ENCODE measurements at regions not wholly inside any gene's neighbourhood (a gene's known extent, or its start where the extent isn't known, plus 50 kb on each side); places are given as distances from the start of the nearest gene placed in this dataset.

DNA sequence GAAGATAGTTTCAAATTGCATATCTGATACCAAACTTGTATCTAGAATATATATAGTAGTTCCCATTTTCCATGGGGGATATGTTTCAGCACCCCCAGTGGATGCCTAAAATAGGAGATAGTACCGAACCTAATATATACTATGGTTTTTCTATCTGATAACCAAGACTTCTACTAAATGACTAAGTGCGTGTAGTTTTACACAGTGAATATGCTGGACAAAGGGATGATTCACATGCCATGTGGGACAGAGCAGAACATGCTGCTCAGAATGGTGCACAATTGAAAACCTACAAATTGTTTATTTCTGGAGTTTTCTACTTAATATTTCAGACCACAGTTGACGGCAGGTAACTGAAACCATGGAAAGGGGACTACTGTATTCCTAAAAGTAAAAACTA is 73.4 kb upstream of the TP63 start:
- Histone ChIP-seq H3K27ac (ENCODE audit: extremely low read depth, low read depth, low read length) (no peak overlapping the region), H3K36me3 (ENCODE audit: control insufficient read depth, insufficient read depth, low read length) (no peaks in the 10 kb centered on the region), H3K9me1 (ENCODE audit: control insufficient read depth, insufficient read depth, low read length) (no peaks in the 10 kb centered on the region), H3K79me2 (ENCODE audit: control insufficient read depth, insufficient read depth, low read length) (no peaks in the 10 kb centered on the region), H4K20me1 (replicated peaks; ENCODE audit: control insufficient read depth, insufficient read depth, low read length) (no peaks in the 10 kb centered on the region), H3K9ac (ENCODE audit: insufficient read depth in 1 of 2, low read depth in 2 of 2, low read length in 2 of 2) (no peak overlapping the region), H3K4me2 (ENCODE audit: insufficient read depth, low read length) (no peak overlapping the region), H3K9me3 (replicated peaks; ENCODE audit: control insufficient read depth, insufficient read depth, low read depth, low read length) (no peaks in the 10 kb centered on the region), H3K4me1 (replicated peaks in 1 of 2; ENCODE audit: control insufficient read depth in 2 of 2, insufficient read depth in 2 of 2, low read length in 2 of 2) (no peaks in the 10 kb centered on the region), H2AFZ (ENCODE audit: low read depth, low read length) (no peak overlapping the region), H3K27me3 (ENCODE audit: control insufficient read depth in 2 of 2, insufficient read depth in 2 of 2, low read length in 2 of 2) (no peaks in the 10 kb centered on the region), H3K4me3 (no peak overlapping the region)
- ChIA-PET CTCF (ENCODE audit: low intra/inter-chr PET ratio) (no interaction called here), POLR2A (no interaction called here)
- no TSS peak for BruUV-seq (replicated peaks)
- WGBS (ENCODE audit: insufficient coverage, low coverage, missing lambda C conversion rate) = 3% methylated on average over 3 of the region's 3 CpGs
- FAIRE-seq (no peak), ATAC-seq (no peak), DNase-seq (ENCODE audit: extremely low read depth in 1 of 4, low spot score in 3 of 4) (no peak)
- intact Hi-C loops (cut with micrococcal nuclease) (no loop called here), in situ Hi-C loops (cut with MboI) (no loop called here)
- TF ChIP-seq ZNF778 (CRISPR knock-in tag; IDR thresholded peaks at IDR 0.05) = no peak
- TF ChIP-seq ZNF561 (CRISPR knock-in tag; conservative IDR thresholded peaks at IDR 0.05) = no peak
- no peak for TF ChIP-seq NEUROD1 (IDR thresholded peaks at IDR 0.05; ENCODE audit: borderline replicate concordance, low read depth, low read length, partially characterized antibody)
- no peak for TF ChIP-seq ZNF316 (IDR thresholded peaks at IDR 0.05)
- no peak for TF ChIP-seq CCNT2 (IDR thresholded peaks at IDR 0.05; ENCODE audit: borderline replicate concordance, extremely low read depth, insufficient read length, low read depth, low read length)
- no peak for TF ChIP-seq PPARD (CRISPR knock-in tag; IDR thresholded peaks at IDR 0.05)
- TF ChIP-seq ZNF584 (CRISPR knock-in tag; IDR thresholded peaks at IDR 0.05; ENCODE audit: low read depth) = no peak
- TF ChIP-seq TAL1 (IDR thresholded peaks at IDR 0.05) = no peak
- TF ChIP-seq, protein P1, sequence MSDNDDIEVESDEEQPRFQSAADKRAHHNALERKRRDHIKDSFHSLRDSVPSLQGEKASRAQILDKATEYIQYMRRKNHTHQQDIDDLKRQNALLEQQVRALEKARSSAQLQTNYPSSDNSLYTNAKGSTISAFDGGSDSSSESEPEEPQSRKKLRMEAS (CRISPR knock-in tag; IDR thresholded peaks at IDR 0.05) = no peak
- no peak for TF ChIP-seq ZNF707 (CRISPR knock-in tag; conservative IDR thresholded peaks at IDR 0.05)
- no peak for TF ChIP-seq MGA (IDR thresholded peaks at IDR 0.05)

All from K562 (cell line).